Fibroblast of lung (primary cell): ENCODE measurements at regions not wholly inside any gene's neighbourhood (a gene's known extent, or its start where the extent isn't known, plus 50 kb on each side); places are given as distances from the start of the nearest gene placed in this dataset.

Source experiments
- DNase-seq, 2 donors: peaks; one replicate each; pipeline versions ENCODE4 v3.0.0 to v3.0.0-alpha.2; 2010; ENCODE audit warnings: low read depth in 2 of 2
- H2AFZ ChIP-seq: 2 replicates; pipeline ENCODE4 v1.5.1; 2012; ENCODE audit warnings: low read length, control low read depth, inconsistent platforms
- H3K27ac ChIP-seq: 2 replicates; pipeline ENCODE4 v1.5.1; 2011; ENCODE audit warnings: low read length, control low read depth; ENCODE audit not compliant: insufficient read depth
- H3K27me3 ChIP-seq: 2 replicates; pipeline ENCODE4 v1.5.1; 2011; ENCODE audit warnings: mild to moderate bottlenecking, low read length; ENCODE audit not compliant: control insufficient read depth, insufficient read depth
- H3K36me3 ChIP-seq: 2 replicates; pipeline ENCODE4 v1.5.1; 2011; ENCODE audit warnings: low read length; ENCODE audit not compliant: control insufficient read depth, insufficient read depth
- H3K4me1 ChIP-seq: 2 replicates; pipeline ENCODE4 v1.5.1; 2011; ENCODE audit warnings: low read length; ENCODE audit not compliant: control insufficient read depth, insufficient read depth; ENCODE audit errors: extremely low read depth
- H3K4me2 ChIP-seq: 2 replicates; pipeline ENCODE4 v1.5.1; 2011; ENCODE audit warnings: low read length, control low read depth; ENCODE audit not compliant: insufficient read depth; ENCODE audit errors: extremely low read depth
- H3K4me3 ChIP-seq, 4 experiments: fragments of 200-600 bp in 1 of 4; sonication (generic) in 1 of 4; replicated peaks in 1 of 4; 2 replicates each; pipeline ENCODE4 v1.5.1; 2011 to 2016; ENCODE audit warnings: low read length in 4 of 4, low read depth in 3 of 4, mild to moderate bottlenecking in 3 of 4, control low read depth in 2 of 4, inconsistent platforms in 1 of 4, mixed read lengths in 1 of 4; ENCODE audit not compliant: insufficient read depth in 1 of 4; ENCODE audit errors: control extremely low read depth in 1 of 4
- H3K79me2 ChIP-seq: 2 replicates; pipeline ENCODE4 v1.5.1; 2012; ENCODE audit warnings: mild to moderate bottlenecking, low read length, inconsistent platforms; ENCODE audit not compliant: control insufficient read depth, insufficient read depth
- H3K9ac ChIP-seq: 2 replicates; pipeline ENCODE4 v1.5.1; 2011; ENCODE audit warnings: mild to moderate bottlenecking, low read length, control low read depth; ENCODE audit not compliant: insufficient read depth
- H3K9me3 ChIP-seq: 2 replicates; pipeline ENCODE4 v1.5.1; 2012; ENCODE audit warnings: low read depth, low read length; ENCODE audit not compliant: control insufficient read depth, insufficient read depth
- H4K20me1 ChIP-seq: 2 replicates; pipeline ENCODE4 v1.5.1; 2011; ENCODE audit warnings: low read length; ENCODE audit not compliant: control insufficient read depth, insufficient read depth; ENCODE audit errors: extremely low read depth
- EZH2 ChIP-seq: IDR thresholded peaks from 2 replicates; pipeline ENCODE4 v1.5.1; 2012; ENCODE audit warnings: low read length, control low read depth, mild to moderate bottlenecking; ENCODE audit errors: missing control alignments
- TF ChIP-seq, protein P1 (sequence below), 2 donors: IDR thresholded peaks in 1 of 2; conservative IDR thresholded peaks in 1 of 2; 1 replicate in 1 of 2; 2 replicates in 1 of 2; pipeline ENCODE4 v1.5.1; 2011 to 2012; ENCODE audit warnings: low read length in 2 of 2, control low read depth in 1 of 2, inconsistent platforms in 1 of 2, low read depth in 1 of 2, mild to moderate bottlenecking in 1 of 2

DNA sequence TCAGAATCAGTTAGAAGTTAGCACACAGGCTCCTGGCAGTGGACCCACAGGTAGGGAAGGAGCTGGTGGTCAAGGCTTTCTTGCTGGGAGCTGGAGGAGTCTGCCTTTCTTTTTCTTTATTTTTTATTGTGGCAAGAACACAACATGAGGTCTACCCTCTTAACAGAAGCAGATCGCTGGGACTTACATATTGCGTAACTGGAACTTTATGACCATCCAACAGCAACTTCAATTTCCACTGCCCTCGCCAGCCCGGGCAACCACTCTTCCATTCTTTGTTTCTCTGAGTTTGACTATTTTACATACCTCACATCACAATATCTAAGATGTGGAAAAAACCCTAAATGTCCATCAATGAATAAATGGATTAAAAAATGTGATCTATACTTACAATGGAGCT lies 147.8 kb upstream of the AJAP1 start:
- Histone ChIP-seq H3K9ac (no peak overlapping the region), H3K9me3 (no peaks in the 10 kb centered on the region), H3K4me2 (no peak overlapping the region), H3K27me3 (no peaks in the 10 kb centered on the region), H3K36me3 (no peaks in the 10 kb centered on the region), H3K79me2 (no peaks in the 10 kb centered on the region), H3K27ac (no peak overlapping the region), H3K4me3 (no peak overlapping the region), H4K20me1 (no peaks in the 10 kb centered on the region), H2AFZ (no peak overlapping the region), H3K4me1 (no peaks in the 10 kb centered on the region)
- no peak for TF ChIP-seq EZH2
- TF ChIP-seq, protein P1, sequence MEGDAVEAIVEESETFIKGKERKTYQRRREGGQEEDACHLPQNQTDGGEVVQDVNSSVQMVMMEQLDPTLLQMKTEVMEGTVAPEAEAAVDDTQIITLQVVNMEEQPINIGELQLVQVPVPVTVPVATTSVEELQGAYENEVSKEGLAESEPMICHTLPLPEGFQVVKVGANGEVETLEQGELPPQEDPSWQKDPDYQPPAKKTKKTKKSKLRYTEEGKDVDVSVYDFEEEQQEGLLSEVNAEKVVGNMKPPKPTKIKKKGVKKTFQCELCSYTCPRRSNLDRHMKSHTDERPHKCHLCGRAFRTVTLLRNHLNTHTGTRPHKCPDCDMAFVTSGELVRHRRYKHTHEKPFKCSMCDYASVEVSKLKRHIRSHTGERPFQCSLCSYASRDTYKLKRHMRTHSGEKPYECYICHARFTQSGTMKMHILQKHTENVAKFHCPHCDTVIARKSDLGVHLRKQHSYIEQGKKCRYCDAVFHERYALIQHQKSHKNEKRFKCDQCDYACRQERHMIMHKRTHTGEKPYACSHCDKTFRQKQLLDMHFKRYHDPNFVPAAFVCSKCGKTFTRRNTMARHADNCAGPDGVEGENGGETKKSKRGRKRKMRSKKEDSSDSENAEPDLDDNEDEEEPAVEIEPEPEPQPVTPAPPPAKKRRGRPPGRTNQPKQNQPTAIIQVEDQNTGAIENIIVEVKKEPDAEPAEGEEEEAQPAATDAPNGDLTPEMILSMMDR (conservative IDR thresholded peaks at IDR 0.05 in 1 of 2, IDR thresholded peaks at IDR 0.05 in 1 of 2; ENCODE audit: low read depth in 1 of 2, low read length in 2 of 2), result no peak
- DNase-seq, result no peak

DNA sequence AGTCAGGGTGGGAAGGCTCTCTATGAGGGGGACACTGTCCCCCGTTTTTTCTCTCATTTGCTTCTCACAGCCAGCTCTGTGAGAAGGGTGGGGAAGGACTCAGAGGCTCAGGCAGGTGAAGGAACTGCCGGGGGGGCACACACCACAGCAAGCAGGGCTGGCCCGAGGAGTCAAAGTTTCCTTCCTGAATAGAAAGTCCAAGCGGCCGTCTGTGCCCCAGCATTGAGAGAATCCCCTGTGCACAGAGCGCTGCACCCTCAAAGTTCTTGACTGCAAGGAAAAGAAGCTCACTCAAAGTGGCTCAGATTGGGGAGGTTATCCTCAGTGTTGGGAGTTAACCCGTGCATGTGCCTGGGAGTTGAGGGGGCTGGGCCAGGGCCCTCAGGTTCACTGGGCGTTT lies 145.2 kb upstream of the AJAP1 start:
- Histone ChIP-seq H2AFZ (no peak overlapping the region), H3K79me2 (no peaks in the 10 kb centered on the region), H3K9ac (no peak overlapping the region), H3K4me2 (no peak overlapping the region), H3K36me3 (no peaks in the 10 kb centered on the region), H3K4me1 (no peaks in the 10 kb centered on the region), H4K20me1 (no peaks in the 10 kb centered on the region), H3K4me3 (no peak overlapping the region), H3K9me3 (no peaks in the 10 kb centered on the region), H3K27me3 (no peaks in the 10 kb centered on the region), H3K27ac (no peak overlapping the region)
- DNase-seq, result no peak
- TF ChIP-seq, protein P1 (conservative IDR thresholded peaks at IDR 0.05 in 1 of 2, IDR thresholded peaks at IDR 0.05 in 1 of 2; ENCODE audit: low read depth in 1 of 2, low read length in 2 of 2), result no peak
- no peak for TF ChIP-seq EZH2

DNA sequence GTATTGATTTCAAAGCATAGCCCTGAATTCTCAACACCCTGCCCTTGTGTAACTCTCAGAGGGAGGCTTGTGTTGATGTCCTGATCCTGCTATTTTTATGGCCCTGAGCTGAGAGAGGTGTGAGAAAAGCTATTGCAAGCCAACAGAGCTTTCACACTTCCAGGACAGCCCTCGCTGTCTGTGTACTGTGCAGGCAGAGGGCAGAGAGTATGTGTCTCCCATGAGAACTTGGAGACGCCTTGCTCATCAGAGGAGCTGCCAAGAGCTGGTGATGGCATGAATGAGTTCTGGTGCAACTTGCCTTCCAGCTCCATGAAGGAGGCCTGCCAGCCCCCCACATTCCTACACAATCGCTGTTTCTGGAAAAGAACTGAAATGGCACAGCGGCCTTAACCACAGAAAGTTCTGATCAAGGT lies 144.1 kb upstream of the AJAP1 start:
- Histone ChIP-seq H3K36me3 (no peaks in the 10 kb centered on the region), H3K79me2 (no peaks in the 10 kb centered on the region), H3K9ac (no peak overlapping the region), H3K9me3 (no peaks in the 10 kb centered on the region), H3K27me3 (no peaks in the 10 kb centered on the region), H3K4me1 (no peaks in the 10 kb centered on the region), H3K27ac (no peak overlapping the region), H3K4me3 (no peak overlapping the region), H3K4me2 (no peak overlapping the region), H2AFZ (no peak overlapping the region), H4K20me1 (no peaks in the 10 kb centered on the region)
- TF ChIP-seq, protein P1 (conservative IDR thresholded peaks at IDR 0.05 in 1 of 2, IDR thresholded peaks at IDR 0.05 in 1 of 2; ENCODE audit: low read depth in 1 of 2, low read length in 2 of 2), result no peak
- TF ChIP-seq EZH2, result no peak
- DNase-seq, result no peak
